Frontal cortex (tissue), 3 donors: ENCODE measurements at regions not wholly inside any gene's neighbourhood (a gene's known extent, or its start where the extent isn't known, plus 50 kb on each side); places are given as distances from the start of the nearest gene placed in this dataset.

Experiments
- DNase-seq, 2 donors: peaks; one replicate each; pipeline ENCODE4 v3.0.0; 2012; ENCODE audit warnings: low spot score in 2 of 2
- FAIRE-seq: peaks from 2 replicates; lab custom pipeline; 2012; peaks lifted over from hg19 to GRCh38; lab: Jason Lieb, UNC
- donor health status: control.
- donor health status: control.
- donor health status: control.

DNA sequence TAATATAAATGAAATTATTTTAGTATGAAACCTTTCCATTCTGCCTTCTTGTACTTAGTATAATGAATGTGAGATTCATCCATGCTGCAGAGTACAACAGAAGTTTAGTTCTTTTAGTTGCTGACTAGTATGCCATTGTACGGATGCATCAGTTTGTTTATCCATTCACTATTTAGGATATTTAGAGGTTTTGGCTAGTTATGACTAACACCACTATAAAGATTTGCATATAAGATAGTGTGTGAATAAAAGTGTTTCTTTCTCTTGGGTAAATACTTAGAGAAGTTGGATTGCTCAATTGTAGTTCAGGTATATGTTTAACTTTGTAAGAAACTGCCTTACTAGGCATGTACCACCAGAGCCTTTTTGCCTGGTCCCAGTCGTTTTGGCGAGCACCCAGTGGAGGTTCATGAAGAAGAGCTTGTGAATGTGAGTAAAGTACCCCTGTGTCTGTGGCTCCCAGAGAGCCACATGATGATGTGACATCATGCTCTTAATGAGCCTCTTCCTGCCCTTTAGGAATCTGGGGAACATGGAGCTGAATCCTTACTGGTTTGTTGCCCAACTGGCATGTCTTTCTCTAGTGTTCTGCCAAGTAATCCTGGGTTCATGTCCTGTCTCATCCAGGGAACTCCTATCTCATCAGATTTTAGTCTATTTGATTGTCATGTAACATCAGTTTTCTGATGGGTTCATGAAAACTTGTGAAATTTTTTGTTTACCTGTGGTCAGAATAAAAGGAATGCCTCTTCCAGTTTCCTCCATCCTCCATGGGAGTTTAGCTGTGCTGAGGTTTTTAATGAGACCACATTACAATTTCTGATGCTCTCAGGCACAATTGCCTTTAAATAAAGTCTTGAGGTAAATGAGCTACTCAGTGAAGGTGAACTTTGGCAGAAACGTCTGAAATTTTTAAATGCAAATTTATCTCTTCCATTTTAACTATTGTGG is 234.8 kb downstream of the CASP12 start:
- DNase-seq (no peak), FAIRE-seq (no peak)

DNA sequence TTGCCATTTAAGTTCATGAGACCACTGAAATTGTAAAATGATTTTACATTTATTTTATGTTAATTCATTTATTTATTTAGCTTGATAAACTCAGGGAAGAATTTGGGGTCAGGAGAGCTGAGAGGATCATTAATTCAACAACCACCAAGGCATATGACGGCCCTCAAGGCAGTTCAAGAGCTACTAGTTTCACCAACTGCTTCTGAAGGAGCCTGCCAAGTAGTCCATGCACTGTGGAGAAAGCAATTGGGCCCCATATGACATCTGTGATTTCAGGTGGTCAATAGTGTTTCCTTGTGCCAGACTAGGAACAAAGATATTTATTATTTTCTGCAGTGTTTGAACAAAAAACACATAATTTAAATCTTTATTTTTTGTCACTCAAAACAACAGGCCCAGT is 236.4 kb downstream of the CASP12 start:
- FAIRE-seq (no peak), DNase-seq (no peak)

DNA sequence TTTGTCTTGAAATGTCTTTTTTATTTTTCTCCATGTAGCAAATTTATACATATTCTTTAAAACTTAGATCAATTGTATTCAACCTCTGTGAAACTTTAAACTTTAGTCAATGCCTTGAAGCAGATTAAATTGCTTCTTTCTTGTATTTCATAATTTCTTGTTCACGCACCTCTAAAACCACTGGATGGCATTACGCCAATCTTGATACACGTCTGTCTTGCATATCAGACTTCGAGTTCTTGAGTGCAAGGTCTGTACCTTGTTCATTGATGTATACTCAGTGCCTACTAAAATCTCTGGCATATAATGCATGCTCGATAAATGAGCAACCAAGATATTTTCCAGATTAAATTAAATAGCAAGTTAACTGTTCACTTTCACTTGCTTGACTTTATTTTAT is 236.8 kb downstream of the CASP12 start:
- DNase-seq (no peak), FAIRE-seq (no peak)

DNA sequence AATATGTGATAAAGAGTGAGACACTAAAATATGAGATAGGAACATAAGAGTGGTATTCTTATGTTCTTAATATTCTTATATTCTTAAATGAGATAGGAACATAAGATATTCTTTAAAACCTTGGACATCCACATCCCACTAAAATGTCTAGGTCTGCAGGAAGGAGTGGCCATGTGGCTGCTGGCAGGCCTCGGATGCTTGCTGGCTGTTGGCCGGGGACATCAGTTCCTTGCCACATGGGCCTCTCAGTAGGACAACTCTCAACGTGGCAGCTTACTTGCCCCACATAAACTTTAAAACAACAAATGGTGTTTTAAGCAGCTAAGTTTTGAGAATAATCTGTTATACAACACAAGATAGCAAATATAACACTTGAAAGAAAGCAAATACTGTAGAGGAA is 240.1 kb downstream of the CASP12 start:
- FAIRE-seq (no peak), DNase-seq (no peak)

DNA sequence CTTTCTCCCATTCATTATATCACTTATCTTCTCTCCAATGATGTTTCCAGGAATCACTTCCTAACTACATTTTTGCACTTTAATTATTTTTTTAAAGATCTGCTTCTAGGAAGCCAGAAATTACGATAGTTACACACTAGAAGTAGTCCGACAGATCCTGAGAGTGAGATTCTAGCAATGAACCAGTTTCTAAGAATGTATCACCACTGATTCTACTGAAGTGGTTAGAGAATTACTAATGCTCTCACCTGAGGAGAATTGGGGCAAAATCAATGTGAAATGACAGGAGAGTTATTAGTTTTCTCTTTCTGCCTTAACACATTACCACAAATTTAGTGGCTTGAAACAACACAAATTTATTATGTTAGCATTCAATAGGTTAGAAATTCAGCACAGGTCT is 241.2 kb downstream of the CASP12 start:
- DNase-seq (no peak), FAIRE-seq (no peak)

DNA sequence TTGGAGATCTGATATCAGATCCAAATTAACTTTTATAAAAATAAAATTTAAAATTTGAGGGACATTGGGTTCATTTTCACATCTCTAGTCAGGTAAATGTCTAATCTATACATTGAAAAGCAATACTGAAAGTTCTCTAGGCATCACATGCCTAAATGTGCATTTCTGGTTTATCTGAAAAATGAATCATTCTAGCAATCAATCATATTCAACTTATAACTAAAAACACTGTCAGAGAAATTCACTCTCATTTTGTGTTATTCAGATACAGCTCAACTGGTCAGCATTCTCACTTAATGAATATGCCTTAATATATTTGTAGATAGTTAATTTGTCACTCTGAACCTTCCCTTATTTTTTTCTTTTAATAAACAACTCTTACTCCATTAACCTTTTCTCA is 243.2 kb downstream of the CASP12 start:
- no peak for FAIRE-seq

DNA sequence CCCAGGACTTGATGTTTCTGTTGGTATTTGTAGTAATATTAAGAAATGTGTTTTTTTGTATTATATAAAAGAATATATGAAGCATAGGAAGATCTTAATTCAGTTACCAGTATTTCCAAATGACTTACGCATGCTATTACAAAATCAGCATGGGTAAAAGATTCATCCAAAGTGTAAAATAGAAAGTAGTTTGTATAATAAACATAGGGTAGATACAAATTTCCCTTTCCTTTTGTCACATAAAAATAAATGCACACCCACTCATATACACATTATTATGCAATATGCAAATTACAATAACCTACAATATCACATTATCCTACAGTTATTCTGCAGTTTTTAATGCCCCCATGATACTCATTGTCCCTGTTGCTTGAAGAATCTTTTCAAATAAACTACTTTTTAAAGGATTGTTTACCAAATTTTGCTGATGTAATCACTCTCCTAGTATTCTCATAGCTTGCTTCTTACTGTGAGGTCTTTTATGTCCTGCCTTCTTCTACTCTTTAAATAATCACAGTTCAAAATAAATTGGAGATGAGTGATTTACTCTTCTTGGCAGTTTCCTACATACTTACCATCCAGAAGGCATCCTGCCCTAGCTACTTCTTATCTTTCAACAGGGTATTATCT is 244.0 kb downstream of the CASP12 start:
- no peak for FAIRE-seq
- DNase-seq, result no peak

More for the DNA sequence above, 243.2 kb downstream of the CASP12 start:
- DNase-seq, result no peak

DNA sequence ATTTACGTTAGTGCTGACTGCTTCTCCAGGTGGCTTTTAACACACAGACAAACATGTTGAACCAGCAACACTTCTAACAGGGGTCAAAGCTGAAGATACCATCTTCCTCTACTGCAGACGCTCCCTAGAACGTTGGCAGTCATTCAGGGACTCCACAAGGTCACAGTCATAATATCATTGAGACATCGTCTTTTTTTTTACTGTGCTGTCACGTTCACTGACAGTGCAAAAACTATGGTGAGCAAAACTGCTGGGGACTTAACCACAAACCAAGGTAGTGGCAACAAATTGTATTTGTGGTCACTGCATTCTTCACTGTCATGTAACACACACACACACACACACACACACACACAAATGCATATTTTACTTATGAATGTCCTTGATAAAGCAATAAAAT is 244.9 kb downstream of the CASP12 start:
- no peak for DNase-seq
- no peak for FAIRE-seq

DNA sequence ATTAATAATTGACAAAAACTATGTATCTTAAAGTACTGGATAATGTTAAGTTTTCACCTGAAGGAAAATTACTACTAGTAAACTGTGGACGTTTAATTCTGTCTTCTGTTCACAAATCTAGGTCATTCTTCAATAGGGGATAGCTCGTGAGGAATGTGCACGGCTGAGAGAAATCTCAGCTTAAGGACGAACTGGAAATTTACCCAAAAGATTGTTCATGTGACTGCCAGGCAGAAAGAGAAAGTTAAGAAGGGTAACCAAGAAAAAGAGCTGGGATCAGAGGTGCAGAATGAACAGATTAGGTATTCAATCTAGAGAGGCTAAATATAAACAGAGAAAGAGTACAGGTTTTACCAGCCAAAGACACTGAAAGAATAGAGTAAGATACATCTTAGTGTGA is 245.3 kb downstream of the CASP12 start:
- DNase-seq (no peak), FAIRE-seq (no peak)

DNA sequence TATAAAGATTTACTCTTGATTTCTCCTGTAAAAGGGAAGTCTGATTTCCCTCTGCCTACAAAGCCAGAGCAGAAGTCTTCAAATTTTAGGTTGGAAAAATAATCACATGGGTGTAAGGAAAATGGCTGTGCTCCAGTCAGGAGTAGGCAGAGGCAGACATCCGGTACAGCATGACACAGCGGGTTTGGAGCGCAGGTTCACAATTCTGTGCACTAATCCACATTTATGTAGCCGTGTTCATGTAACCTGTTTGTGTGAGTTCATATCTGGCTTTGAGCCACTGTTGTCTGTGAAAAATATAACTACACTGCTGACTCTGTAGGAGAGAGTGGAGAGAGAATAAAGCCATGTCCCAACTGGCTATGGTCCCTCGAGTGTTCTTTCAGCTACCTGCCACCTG is 248.0 kb downstream of the CASP12 start:
- no peak for FAIRE-seq
- no peak for DNase-seq

DNA sequence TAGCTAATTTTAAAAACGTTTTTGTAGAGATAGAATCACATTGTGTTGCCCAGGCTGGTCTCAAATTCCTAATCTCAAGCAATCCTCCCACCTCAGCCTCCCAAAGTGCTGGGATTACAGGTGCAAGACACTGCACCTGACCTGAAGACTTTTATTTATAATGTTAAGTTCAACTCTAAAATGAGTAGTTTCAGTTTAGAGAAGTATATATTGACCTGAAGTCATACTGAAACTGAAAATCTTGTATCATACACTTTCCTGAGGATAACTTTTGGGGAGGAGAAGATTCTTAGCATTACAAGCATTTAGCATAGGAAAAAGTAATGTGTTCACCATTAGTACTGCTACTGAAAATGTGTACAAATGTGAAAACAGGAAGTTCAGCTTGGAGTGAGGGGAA is 249.3 kb downstream of the CASP12 start:
- DNase-seq (no peak), FAIRE-seq (no peak)

DNA sequence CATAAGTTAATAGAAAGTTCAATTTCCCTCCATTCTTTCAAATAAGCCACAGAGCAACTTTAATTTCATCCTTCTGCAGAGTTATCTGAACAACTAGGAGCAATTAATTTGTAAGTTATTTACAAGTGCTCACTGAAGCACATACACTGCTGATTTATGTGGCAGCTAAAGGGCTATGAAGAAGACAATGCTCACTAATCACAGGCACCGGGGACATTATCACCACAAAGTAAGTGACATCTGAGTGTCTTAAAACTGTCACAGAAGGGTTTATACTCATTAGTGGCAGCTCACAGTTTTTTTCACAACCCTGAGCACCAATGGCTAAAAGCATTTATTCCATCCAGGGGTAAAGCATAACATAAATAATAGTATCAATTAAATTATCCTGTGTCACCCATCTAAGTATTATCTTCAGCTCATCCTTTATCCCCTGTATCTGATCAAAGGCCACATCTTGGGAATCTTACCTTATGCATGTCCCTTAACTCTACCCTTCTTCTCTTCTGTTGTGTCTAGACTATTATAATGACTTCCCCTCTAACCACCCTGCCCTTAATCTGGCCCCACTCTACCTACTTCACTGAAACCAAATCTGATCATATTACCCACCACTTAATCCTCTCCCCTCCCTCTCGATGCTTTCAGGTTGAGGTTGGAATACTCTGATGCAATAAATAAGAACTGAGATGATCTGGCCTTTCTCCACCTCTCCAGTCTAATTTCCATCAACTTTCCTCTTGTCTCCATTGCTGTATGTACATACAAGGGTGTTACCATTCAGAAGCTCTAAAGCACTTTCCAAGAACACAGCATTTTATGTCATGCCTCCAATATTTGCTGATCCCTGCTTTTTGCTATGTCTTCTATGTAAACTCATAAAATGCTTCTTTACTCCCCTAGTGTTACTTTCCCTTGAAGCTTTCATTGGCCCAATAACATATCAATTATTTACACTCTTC is 252.7 kb downstream of the CASP12 start:
- no peak for DNase-seq
- FAIRE-seq, result no peak

DNA sequence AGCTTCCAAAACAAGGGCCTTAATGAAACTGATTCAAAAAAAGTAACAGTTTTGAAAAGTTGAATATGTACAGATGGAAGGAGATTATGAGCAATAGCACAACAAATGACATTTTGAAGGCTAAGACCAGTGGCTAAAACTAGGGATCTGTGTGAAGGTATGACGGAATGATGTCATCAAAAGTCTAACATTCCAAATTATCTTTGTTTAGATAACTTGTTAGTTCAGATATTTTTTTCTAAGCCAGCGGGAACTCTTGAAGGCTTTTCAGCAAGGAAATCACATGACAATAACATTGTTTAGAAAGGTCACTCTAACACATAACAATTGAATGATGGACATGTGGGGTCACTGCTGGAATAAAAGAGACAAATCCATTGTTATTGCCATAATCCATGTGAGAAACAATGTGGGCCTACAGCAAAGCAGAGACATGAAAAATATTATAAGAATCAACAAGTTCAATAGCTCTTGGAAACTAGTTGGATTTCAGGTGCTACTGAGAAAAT is 260.5 kb downstream of the CASP12 start:
- DNase-seq (no peak), FAIRE-seq (no peak)

DNA sequence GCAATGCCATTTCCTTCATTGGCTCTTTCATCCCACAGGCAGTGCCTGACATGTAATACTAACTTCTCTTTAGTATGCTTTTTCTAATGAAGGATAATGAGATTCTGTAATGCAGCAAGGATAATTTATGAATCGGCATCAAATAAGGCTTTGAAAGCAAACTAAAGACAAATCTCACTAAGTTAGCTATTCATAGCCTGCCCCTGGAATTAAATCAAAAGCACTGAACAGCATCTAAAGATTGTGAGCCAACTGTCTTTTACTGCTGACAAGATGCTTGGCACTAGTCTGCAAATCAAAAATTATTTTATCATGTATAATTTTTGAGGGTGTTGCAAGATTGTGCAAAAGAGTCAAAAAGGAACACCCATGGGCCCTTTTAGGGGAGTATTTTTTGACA is 265.0 kb downstream of the CASP12 start:
- FAIRE-seq (no peak), DNase-seq (no peak)

DNA sequence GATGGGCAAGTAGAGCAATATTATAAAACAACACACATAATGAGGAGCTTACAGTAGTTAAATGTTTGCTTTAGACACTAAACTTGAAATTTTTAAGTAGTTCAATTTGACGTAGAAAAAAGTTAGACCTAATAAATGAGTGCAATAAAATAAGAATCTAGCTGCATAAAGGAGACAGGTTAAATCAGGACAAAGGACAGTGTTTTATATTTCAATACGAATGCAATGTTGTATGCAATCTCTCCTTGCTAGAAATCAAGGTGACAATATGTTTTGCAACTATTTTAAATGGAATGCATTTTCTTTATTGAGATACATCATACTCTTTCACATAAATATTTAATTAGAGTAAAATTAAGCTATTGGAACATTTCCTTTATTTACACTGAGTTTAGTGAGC is 267.9 kb downstream of the CASP12 start:
- no peak for FAIRE-seq
- no peak for DNase-seq

DNA sequence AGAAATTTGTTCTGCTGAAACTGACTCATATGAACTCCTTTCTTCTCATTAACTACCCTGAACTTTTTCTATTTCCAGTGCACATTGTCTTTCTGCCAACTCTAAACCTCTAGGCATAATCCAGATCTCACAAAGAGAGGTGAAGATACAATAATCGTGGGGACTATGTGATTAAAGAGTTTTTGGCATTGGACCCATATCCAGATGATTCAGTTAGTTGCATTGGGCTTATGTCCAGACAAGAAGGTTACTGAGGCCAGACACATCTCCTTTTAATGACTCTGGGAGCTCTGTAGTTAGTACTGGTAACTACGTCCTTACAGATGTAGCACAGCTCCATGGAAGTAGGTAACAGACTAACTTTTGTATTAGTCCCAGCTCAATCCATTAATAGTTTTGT is 273.0 kb downstream of the CASP12 start:
- FAIRE-seq (no peak), DNase-seq (no peak)

DNA sequence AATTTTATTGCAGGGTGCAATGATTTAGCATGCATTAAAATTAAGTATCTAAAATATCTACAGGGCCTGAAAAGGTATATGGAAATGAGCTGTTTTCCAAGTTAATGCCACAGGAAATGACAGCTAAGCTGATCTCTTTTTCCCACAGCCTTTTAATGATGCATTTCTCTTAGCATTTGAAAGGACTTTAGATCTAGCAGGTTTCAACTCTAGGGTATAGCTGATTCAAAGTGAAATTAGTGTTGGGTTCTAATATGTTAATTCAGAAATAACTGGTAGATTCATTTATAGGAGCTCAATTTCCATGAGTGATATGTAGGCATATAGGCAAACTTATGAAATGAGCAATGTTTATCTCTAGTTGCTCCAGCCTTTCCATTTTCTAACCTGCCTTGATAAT is 274.2 kb downstream of the CASP12 start:
- FAIRE-seq (no peak), DNase-seq (no peak)

DNA sequence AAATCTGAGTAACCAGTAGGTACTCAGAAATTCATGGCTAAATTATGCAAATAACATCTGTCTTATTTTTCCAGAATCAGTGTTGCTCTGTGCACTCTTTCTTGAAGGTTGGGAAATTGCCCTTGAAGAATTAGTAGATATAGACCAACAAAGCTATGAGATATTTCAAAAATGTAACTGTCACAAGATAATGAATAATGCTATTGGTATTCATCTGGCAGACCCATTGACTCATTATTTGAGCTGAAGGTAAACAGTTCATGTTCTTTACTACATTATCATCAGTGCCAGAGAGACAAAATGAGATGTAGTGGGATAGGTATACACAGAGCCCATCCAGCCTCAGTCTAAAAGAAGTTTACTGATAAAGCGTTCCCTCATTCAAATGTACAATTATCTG is 274.7 kb downstream of the CASP12 start:
- no peak for FAIRE-seq
- DNase-seq, result no peak

DNA sequence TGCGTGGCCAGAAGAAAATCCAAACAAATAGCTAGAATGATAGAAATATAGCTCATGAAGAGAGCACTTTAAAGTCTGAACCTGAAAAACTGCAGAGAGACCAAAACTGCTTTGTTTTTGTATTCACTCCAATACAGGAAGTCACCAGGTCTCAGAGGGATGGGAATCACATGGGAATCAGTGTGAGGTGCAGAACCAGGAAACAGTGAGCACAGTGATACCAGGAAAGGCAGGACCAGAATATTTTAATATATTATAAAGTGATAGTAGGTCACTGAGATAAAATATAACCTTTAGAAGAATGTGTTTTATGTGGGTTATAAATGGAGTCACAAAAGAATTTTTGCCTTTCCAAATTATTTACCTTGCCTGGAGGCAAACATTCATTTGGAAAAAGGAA is 277.3 kb downstream of the CASP12 start:
- DNase-seq (no peak), FAIRE-seq (no peak)

DNA sequence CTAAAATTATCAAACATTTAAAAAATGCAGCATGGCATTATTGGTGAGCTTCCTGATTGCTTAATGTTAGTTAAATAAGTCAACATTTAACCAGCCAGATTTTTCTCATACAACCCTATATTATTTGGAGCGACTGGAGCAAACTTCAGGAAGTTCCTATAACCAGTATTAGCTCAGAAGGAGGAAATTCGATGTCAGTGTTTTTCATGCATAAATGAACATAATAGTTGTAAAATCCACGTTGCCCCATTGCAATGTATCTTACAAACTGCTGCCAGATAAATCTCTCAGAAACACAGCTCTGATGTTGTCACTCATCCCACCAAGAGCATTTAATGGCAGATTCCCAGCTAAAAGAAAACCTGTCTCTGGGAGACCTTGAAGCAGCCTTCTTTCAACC is 278.5 kb downstream of the CASP12 start:
- FAIRE-seq, result no peak
- no peak for DNase-seq
